ENCODE measurements at regions not wholly inside any gene's neighbourhood (a gene's known extent, or its start where the extent isn't known, plus 50 kb on each side); places are given as distances from the start of the nearest gene placed in this dataset.
A peak's percentile ranks its signal among the peaks of the same experiment; 100 is the strongest.

DNA sequence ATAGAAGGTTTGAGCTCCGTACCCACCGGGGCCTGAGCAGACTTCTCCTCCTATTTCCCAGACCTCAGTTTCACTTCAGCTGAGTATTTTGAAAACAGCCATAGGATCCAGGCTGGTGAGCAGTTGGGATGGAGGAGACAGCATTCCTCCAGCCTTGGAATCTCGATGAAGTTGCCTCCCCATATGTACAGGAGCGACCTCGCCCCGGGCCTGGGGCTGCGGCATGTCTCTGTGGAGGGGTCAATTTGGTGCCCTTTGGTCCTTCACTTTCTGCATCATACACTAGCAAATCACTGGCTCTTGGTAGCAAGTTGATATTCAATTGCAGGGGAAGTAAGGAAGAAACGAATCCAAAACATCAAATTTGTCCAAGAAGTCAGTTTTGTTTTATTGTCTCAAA, 402.0 kb upstream of the IRX4 start:
- Histone ChIP-seq H3K4me3 (ENCODE audit: low read length) (no peak overlapping the region), H3K36me3 (ENCODE audit: control insufficient read depth, insufficient read depth, low read length) (no peaks in the 10 kb centered on the region), H3K27ac (ENCODE audit: low read length) (no peak overlapping the region), H3K4me1 (ENCODE audit: control insufficient read depth, insufficient read depth, low read length) (no peaks in the 10 kb centered on the region), H3K27me3 (ENCODE audit: control insufficient read depth, insufficient read depth, low read length) (peaks cover 2% of the 10 kb centered on the region), H3K9me3 (replicated peaks; ENCODE audit: control insufficient read depth, low read depth, low read length) (no peaks in the 10 kb centered on the region)
- no CpG with 5 or more reads among the region's 8 CpGs for WGBS (ENCODE audit: insufficient coverage)
- no peak for DNase-seq

GRCh38 chr5:2283481-2284045, 400.8 kb upstream of the IRX4 start:
- Histone ChIP-seq H3K4me1 (ENCODE audit: control insufficient read depth, insufficient read depth, low read length) (no peaks in the 10 kb centered on the region), H3K36me3 (ENCODE audit: control insufficient read depth, insufficient read depth, low read length) (no peaks in the 10 kb centered on the region), H3K27ac (ENCODE audit: low read length) (no peak overlapping the region), H3K4me3 (ENCODE audit: low read length) (no peak overlapping the region), H3K9me3 (replicated peaks; ENCODE audit: control insufficient read depth, low read depth, low read length) (no peaks in the 10 kb centered on the region), H3K27me3 (ENCODE audit: control insufficient read depth, insufficient read depth, low read length) (peaks cover 4% of the 10 kb centered on the region)
- 92% methylated on average over 8 of the region's 10 CpGs for WGBS (ENCODE audit: insufficient coverage)
- no peak for DNase-seq

DNA sequence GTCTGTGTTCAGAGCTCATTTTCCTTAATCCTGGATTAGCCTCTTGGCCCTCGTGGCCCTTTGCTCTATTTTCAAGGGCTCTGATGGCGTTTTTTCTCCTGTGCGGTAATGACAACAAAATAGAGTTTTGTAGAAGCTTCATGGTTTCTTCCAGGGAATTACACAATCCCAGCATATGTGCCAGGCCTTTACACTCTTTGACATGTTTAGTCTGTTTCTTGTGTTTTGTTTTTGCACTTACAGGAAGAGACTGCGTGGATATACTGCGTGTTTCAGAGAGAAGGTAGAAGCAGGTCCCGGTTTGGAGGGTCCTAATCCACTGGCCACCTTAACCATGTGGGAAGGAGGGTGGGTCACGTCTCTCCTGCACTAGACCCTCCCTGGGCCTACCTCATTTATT, 400.2 kb upstream of the IRX4 start:
- Histone ChIP-seq H3K27me3 (ENCODE audit: control insufficient read depth, insufficient read depth, low read length) (peaks cover 2% of the 10 kb centered on the region), H3K4me3 (ENCODE audit: low read length) (no peak overlapping the region), H3K9me3 (replicated peaks; ENCODE audit: control insufficient read depth, low read depth, low read length) (no peaks in the 10 kb centered on the region), H3K27ac (ENCODE audit: low read length) (no peak overlapping the region), H3K4me1 (ENCODE audit: control insufficient read depth, insufficient read depth, low read length) (no peaks in the 10 kb centered on the region), H3K36me3 (ENCODE audit: control insufficient read depth, insufficient read depth, low read length) (no peaks in the 10 kb centered on the region)
- no peak for DNase-seq
- 20% methylated on average over 1 of the region's 7 CpGs for WGBS (ENCODE audit: insufficient coverage)

DNA sequence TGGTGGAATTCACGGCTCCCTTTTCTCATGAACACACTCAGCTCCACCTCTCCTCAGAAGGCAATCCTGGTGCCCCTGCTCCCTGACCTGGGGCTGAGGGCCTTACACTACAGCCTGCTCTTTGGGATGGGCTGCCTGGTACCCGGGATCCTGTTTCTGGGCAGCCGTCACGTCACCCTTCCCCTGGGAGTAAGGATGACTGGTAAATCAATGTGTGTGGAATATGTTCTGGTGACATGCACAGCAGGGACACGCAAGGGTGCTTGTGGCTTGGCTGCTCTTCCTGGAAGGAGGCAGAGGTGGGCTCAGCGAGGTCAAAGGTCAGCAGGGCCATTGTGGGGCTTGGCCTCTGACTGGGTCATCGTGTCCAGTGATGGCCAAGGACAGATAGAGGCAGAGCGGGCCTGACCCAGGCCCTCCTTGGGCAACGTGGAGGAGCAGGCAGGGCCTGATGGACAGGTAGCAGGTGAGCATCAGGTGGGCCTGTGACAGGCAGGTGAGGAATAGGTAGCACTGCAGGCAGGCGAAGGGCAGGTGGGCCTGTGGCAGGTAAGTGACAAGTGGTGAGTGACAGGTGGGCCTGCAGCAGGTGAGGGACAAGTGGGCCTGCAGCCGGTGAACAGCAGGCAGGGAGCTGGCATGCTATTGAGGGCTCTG, 399.4 kb upstream of the IRX4 start:
- Histone ChIP-seq H3K4me1 (ENCODE audit: control insufficient read depth, insufficient read depth, low read length) (no peaks in the 10 kb centered on the region), H3K9me3 (replicated peaks; ENCODE audit: control insufficient read depth, low read depth, low read length) (no peaks in the 10 kb centered on the region), H3K4me3 (ENCODE audit: low read length) (no peak overlapping the region), H3K27ac (ENCODE audit: low read length) (no peak overlapping the region), H3K36me3 (ENCODE audit: control insufficient read depth, insufficient read depth, low read length) (no peaks in the 10 kb centered on the region), H3K27me3 (ENCODE audit: control insufficient read depth, insufficient read depth, low read length) (peaks cover 2% of the 10 kb centered on the region)
- no peak for DNase-seq
- WGBS (ENCODE audit: insufficient coverage), result 78% methylated on average over 7 of the region's 11 CpGs

- no peak overlapping the region for H3K27ac ChIP-seq (ENCODE audit: low read length)
- WGBS (ENCODE audit: insufficient coverage), result no CpG with 5 or more reads among the region's 3 CpGs
- H3K4me1 ChIP-seq (ENCODE audit: control insufficient read depth, insufficient read depth, low read length), result no peaks in the 10 kb centered on the region
- no peaks in the 10 kb centered on the region for H3K36me3 ChIP-seq (ENCODE audit: control insufficient read depth, insufficient read depth, low read length)
- H3K9me3 ChIP-seq (replicated peaks; ENCODE audit: control insufficient read depth, low read depth, low read length), result no peaks in the 10 kb centered on the region
- peaks cover 2% of the 10 kb centered on the region for H3K27me3 ChIP-seq (ENCODE audit: control insufficient read depth, insufficient read depth, low read length)
- DNase-seq, result no peak
- H3K4me3 ChIP-seq (ENCODE audit: low read length), result no peak overlapping the region
Measured at GRCh38 chr5:2281446-2281845, 398.7 kb upstream of the IRX4 start.

DNA sequence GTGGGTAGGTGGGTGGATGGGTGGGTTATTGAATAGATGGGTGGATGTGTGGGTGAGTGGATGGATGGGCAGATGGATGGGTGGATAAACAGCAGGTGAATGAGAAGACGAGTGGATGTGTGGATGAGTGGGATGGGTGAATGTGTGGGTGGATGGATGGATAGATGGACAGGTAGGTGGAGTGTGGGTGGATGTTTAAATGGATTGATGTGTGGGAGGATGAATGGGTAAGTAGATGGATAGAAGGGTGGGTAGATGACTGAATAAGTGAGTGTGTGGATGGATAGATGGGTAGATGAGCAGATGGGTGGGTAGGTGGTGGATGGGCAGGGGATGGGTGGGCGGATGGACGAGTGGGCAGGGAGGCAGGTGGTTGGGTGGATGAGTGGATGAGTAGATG, 397.6 kb upstream of the IRX4 start:
- 90% methylated on average over 3 of the region's 3 CpGs for WGBS (ENCODE audit: insufficient coverage)
- Histone ChIP-seq H3K27me3 (ENCODE audit: control insufficient read depth, insufficient read depth, low read length) (peaks cover 2% of the 10 kb centered on the region), H3K4me1 (ENCODE audit: control insufficient read depth, insufficient read depth, low read length) (no peaks in the 10 kb centered on the region), H3K4me3 (ENCODE audit: low read length) (no peak overlapping the region), H3K9me3 (replicated peaks; ENCODE audit: control insufficient read depth, low read depth, low read length) (no peaks in the 10 kb centered on the region), H3K36me3 (ENCODE audit: control insufficient read depth, insufficient read depth, low read length) (no peaks in the 10 kb centered on the region), H3K27ac (ENCODE audit: low read length) (no peak overlapping the region)
- DNase-seq, result no peak

DNA sequence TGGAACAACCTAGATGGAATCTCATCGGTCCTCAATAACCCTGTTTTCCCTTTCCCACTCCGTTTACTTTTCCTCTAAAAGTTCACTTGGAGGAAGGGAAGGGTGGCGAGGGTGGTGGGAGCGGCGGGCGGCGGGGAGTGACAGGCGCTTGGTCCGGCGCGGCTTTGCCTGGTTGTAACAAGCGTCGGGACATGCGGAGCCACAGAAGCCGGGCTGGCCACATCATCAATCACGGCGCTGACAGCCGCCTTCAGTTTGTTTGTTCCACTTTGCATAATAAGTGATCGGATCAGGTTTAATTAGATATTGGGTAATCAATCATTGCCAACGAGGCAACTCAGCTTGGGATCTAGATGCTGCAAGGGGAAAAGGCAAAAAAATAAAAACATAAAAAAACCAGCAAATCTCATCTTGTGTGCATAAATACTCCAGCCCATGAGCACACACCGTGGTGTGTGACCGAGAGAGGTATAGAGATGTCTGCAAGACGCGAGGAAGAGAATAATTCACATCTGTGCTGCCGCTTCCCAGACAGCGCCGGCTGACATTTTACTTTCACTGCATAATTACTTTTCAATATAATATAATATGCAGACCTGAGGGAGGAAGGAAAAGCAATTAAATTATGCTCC, 396.2 kb upstream of the IRX4 start:
- H3K27ac ChIP-seq (ENCODE audit: low read length), result no peak overlapping the region
- 85% methylated on average over 16 of the region's 27 CpGs for WGBS (ENCODE audit: insufficient coverage)
- H3K36me3 ChIP-seq (ENCODE audit: control insufficient read depth, insufficient read depth, low read length), result no peaks in the 10 kb centered on the region
- DNase-seq, result peak; percentile 40
- peaks cover 2% of the 10 kb centered on the region for H3K27me3 ChIP-seq (ENCODE audit: control insufficient read depth, insufficient read depth, low read length)
- H3K4me1 ChIP-seq (ENCODE audit: control insufficient read depth, insufficient read depth, low read length), result no peaks in the 10 kb centered on the region
- H3K9me3 ChIP-seq (replicated peaks; ENCODE audit: control insufficient read depth, low read depth, low read length), result no peaks in the 10 kb centered on the region
- no peak overlapping the region for H3K4me3 ChIP-seq (ENCODE audit: low read length)

GRCh38 chr5:2277886-2278285, 395.2 kb upstream of the IRX4 start:
- WGBS (ENCODE audit: insufficient coverage), result 58% methylated on average over 9 of the region's 15 CpGs
- Histone ChIP-seq H3K27me3 (ENCODE audit: control insufficient read depth, insufficient read depth, low read length) (peaks cover 2% of the 10 kb centered on the region), H3K27ac (ENCODE audit: low read length) (no peak overlapping the region), H3K9me3 (replicated peaks; ENCODE audit: control insufficient read depth, low read depth, low read length) (no peaks in the 10 kb centered on the region), H3K4me1 (ENCODE audit: control insufficient read depth, insufficient read depth, low read length) (no peaks in the 10 kb centered on the region), H3K4me3 (ENCODE audit: low read length) (no peak overlapping the region), H3K36me3 (ENCODE audit: control insufficient read depth, insufficient read depth, low read length) (no peaks in the 10 kb centered on the region)
- no peak for DNase-seq

GRCh38 chr5:2276101-2276500, 393.4 kb upstream of the IRX4 start:
- H3K36me3 ChIP-seq (ENCODE audit: control insufficient read depth, insufficient read depth, low read length), result no peaks in the 10 kb centered on the region
- no peaks in the 10 kb centered on the region for H3K9me3 ChIP-seq (replicated peaks; ENCODE audit: control insufficient read depth, low read depth, low read length)
- no peak overlapping the region for H3K27ac ChIP-seq (ENCODE audit: low read length)
- no peak for DNase-seq
- WGBS (ENCODE audit: insufficient coverage), result 89% methylated on average over 8 of the region's 8 CpGs
- peaks cover 2% of the 10 kb centered on the region for H3K27me3 ChIP-seq (ENCODE audit: control insufficient read depth, insufficient read depth, low read length)
- no peaks in the 10 kb centered on the region for H3K4me1 ChIP-seq (ENCODE audit: control insufficient read depth, insufficient read depth, low read length)
- no peak overlapping the region for H3K4me3 ChIP-seq (ENCODE audit: low read length)

DNA sequence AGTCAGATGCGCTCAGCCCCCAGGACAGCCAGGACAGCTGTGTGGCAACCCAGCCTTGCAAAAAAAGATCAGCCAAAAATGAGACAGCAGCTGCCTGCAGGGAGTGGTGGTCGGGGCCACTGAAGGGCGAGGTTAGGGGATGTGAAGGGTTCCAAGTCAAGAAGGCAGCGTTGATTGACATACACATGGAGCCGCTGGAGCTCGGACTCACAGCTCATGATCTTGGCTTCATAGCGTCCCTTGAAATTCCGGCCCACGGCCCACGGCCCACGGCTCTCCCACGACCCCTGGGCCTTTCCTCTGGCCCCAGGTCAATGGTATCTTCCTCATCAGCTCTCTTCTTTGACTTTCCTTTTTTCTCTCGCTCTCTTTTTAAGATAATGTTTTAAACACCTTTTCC, 390.0 kb upstream of the IRX4 start:
- no peaks in the 10 kb centered on the region for H3K9me3 ChIP-seq (replicated peaks; ENCODE audit: control insufficient read depth, low read depth, low read length)
- no peaks in the 10 kb centered on the region for H3K4me1 ChIP-seq (ENCODE audit: control insufficient read depth, insufficient read depth, low read length)
- DNase-seq, result peak; percentile 16
- no peak overlapping the region for H3K4me3 ChIP-seq (ENCODE audit: low read length)
- H3K27me3 ChIP-seq (ENCODE audit: control insufficient read depth, insufficient read depth, low read length), result peaks cover 4% of the 10 kb centered on the region
- H3K27ac ChIP-seq (ENCODE audit: low read length), result no peak overlapping the region
- 76% methylated on average over 12 of the region's 13 CpGs for WGBS (ENCODE audit: insufficient coverage)
- H3K36me3 ChIP-seq (ENCODE audit: control insufficient read depth, insufficient read depth, low read length), result no peaks in the 10 kb centered on the region
